GM20000 (cell line): ENCODE measurements at regions not wholly inside any gene's neighbourhood (a gene's known extent, or its start where the extent isn't known, plus 50 kb on each side); places are given as distances from the start of the nearest gene placed in this dataset.

Experiments
- DNase-seq: peaks from one replicate; pipeline ENCODE4 v3.0.0; 2012; ENCODE audit warnings: low spot score
- CTCF ChIP-seq: IDR thresholded peaks from 2 replicates; pipeline ENCODE4 v1.5.1; 2012; ENCODE audit warnings: mild to moderate bottlenecking, control low read depth; ENCODE audit errors: extremely low read depth, missing control alignments

GRCh38 chr13:47306991-47307390 is 410.1 kb upstream of the HTR2A start:
- no peak for TF ChIP-seq CTCF
- DNase-seq: no peak

GRCh38 chr13:47303626-47304025 is 406.8 kb upstream of the HTR2A start:
- no peak for TF ChIP-seq CTCF
- DNase-seq: no peak

DNA sequence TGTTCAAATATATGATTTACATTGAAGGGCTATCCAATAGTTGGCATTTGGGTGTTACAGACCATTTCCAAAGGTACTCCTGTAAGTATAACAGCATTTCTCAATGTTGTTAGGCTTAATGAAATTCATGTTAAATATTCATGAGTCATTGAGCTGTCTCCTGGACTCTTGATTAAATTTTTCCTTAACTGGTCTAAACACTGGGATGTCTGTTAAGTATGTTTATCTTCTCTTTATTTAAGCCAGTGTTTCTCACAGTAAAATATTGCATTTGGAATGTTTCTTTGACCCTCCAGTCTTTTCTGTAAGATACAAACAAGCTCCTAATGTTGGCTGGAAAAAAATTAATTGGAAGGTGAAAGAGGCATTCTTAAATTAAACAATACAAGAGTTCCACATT is 402.5 kb upstream of the HTR2A start:
- no peak for TF ChIP-seq CTCF
- DNase-seq: no peak

GRCh38 chr13:47298506-47298905 is 401.7 kb upstream of the HTR2A start:
- DNase-seq: no peak

DNA sequence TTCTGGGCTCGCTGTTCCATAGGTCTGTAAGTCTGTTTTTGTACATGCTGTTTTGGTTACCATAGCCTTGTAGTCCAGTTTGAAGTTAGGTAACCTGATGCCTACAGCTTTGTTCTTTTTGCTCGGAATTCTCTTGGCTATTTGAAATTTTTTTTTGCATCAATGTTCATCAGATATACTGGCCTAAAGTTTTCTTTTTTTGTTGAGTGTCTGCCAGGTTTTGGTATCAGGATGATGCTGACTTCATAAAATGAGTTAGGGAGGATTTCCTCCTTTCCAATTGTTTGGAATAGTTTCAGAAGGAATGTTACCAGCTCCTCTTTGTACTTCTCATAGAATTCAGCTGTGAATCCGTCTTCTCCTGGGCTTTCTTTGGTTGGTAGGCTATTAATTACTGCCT is 397.8 kb upstream of the HTR2A start:
- no peak for TF ChIP-seq CTCF
- no peak for DNase-seq

More at GRCh38 chr13:47298506-47298905, 401.7 kb upstream of the HTR2A start:
- no peak for TF ChIP-seq CTCF

DNA sequence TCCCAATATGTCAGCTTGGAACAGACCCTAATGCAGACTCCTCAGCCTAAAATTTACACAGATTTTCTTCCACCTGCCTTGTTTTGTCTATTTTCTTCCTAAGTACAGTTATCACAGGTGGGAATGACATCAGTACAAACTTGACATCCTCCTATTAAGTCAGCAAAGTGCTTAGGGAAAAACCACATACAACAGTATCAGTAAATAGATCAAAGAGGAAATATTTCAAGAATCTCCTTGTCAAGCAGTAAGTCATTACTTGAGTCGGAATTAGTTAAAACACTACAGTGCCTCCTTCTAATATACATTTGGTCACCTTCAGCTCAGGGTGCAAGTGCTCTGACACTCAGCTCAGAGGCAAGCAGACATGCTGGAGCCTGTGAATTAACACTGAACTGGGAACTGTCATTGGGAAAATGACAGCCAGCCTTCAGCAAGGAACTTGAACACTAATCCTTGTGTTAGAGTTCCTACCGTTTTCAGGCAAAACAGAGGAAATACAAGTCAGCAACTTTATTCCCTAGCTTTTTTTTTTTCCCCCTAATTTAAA is 394.3 kb upstream of the HTR2A start:
- DNase-seq: no peak
- no peak for TF ChIP-seq CTCF

GRCh38 chr13:47289567-47289966 is 392.7 kb upstream of the HTR2A start:
- TF ChIP-seq CTCF: no peak

More at GRCh38 chr13:47289567-47289966, 392.7 kb upstream of the HTR2A start:
- no peak for DNase-seq
